Mesenchymal stem cell (in vitro differentiated cells and primary cell): ENCODE measurements at regions not wholly inside any gene's neighbourhood (a gene's known extent, or its start where the extent isn't known, plus 50 kb on each side); places are given as distances from the start of the nearest gene placed in this dataset.
A peak's percentile ranks its signal among the peaks of the same experiment; 100 is the strongest.

Source experiments
- DNase-seq: peaks from one replicate; pipeline ENCODE4 v3.0.0-alpha.2; 2013
- H2AFZ ChIP-seq: one replicate; pipeline ENCODE4 v1.6.1; 2013; ENCODE audit warnings: low read depth, mild to moderate bottlenecking, control low read depth, inconsistent platforms, low read length, moderate library complexity
- H2AK5ac ChIP-seq: 2 replicates; pipeline ENCODE4 v1.6.1; 2013; ENCODE audit warnings: low read length, moderate library complexity, mild to moderate bottlenecking, inconsistent platforms; ENCODE audit not compliant: severe bottlenecking
- H2BK120ac ChIP-seq: one replicate; pipeline ENCODE4 v1.6.1; 2013; ENCODE audit warnings: low read depth, mild to moderate bottlenecking, inconsistent platforms, low read length, moderate library complexity
- H2BK12ac ChIP-seq, 2 experiments: one replicate each; pipeline ENCODE4 v1.6.1; 2013; ENCODE audit warnings: inconsistent platforms in 2 of 2, low read length in 2 of 2, mild to moderate bottlenecking in 2 of 2, moderate library complexity in 2 of 2, control low read depth in 1 of 2
- H2BK15ac ChIP-seq: one replicate; pipeline ENCODE4 v1.6.1; 2013; ENCODE audit warnings: mild to moderate bottlenecking, low read depth, inconsistent platforms; ENCODE audit not compliant: poor library complexity, severe bottlenecking
- H2BK5ac ChIP-seq: 2 replicates; pipeline ENCODE4 v1.6.1; 2013; ENCODE audit warnings: low read depth, mild to moderate bottlenecking, low read length, control low read depth, inconsistent platforms; ENCODE audit not compliant: poor library complexity, severe bottlenecking
- H3K14ac ChIP-seq, 2 experiments: one replicate each; pipeline ENCODE4 v1.6.1; 2013; ENCODE audit warnings: inconsistent platforms in 2 of 2, low read length in 2 of 2, control low read depth in 1 of 2, mild to moderate bottlenecking in 1 of 2, moderate library complexity in 1 of 2
- H3K18ac ChIP-seq, 2 experiments: one replicate each; pipeline ENCODE4 v1.6.1; 2013; ENCODE audit warnings: inconsistent platforms in 2 of 2, low read length in 2 of 2, control low read depth in 1 of 2, low read depth in 1 of 2, mild to moderate bottlenecking in 1 of 2
- H3K23ac ChIP-seq, 2 experiments: one replicate each; pipeline ENCODE4 v1.6.1; 2013; ENCODE audit warnings: inconsistent platforms in 2 of 2, low read length in 2 of 2, mild to moderate bottlenecking in 2 of 2, moderate library complexity in 2 of 2, control low read depth in 1 of 2
- H3K27ac ChIP-seq: 2 replicates; pipeline ENCODE4 v1.5.1; 2013; ENCODE audit warnings: mild to moderate bottlenecking, moderate library complexity, low read length, control low read depth, inconsistent platforms; ENCODE audit not compliant: poor library complexity, severe bottlenecking
- H3K27me3 ChIP-seq, 2 experiments: 2 replicates each; pipeline versions ENCODE4 v1.6.1 to v1.7.0; 2013; ENCODE audit warnings: low read length in 2 of 2, mild to moderate bottlenecking in 2 of 2, moderate library complexity in 2 of 2, control low read depth in 1 of 2, inconsistent platforms in 1 of 2; ENCODE audit not compliant: control insufficient read depth in 1 of 2, insufficient read depth in 1 of 2
- H3K36me3 ChIP-seq, 2 experiments: 2 replicates each; pipeline versions ENCODE4 v1.6.1 to v1.7.0; 2013; ENCODE audit warnings: low read length in 2 of 2, control low read depth in 1 of 2, inconsistent platforms in 1 of 2, low read depth in 1 of 2, mild to moderate bottlenecking in 1 of 2; ENCODE audit not compliant: insufficient read depth in 2 of 2, control insufficient read depth in 1 of 2
- H3K4ac ChIP-seq, 2 experiments: one replicate each; pipeline ENCODE4 v1.6.1; 2013; ENCODE audit warnings: inconsistent platforms in 2 of 2, low read length in 2 of 2, mild to moderate bottlenecking in 2 of 2, moderate library complexity in 2 of 2, control low read depth in 1 of 2, low read depth in 1 of 2
- H3K4me1 ChIP-seq: 2 replicates; pipeline ENCODE4 v1.6.1; 2013; ENCODE audit warnings: low read depth, low read length, control low read depth; ENCODE audit not compliant: control insufficient read depth, insufficient read depth
- H3K4me2 ChIP-seq: 2 replicates; pipeline ENCODE4 v1.6.1; 2013; ENCODE audit warnings: low read length, mild to moderate bottlenecking, inconsistent platforms; ENCODE audit not compliant: poor library complexity, severe bottlenecking
- H3K4me3 ChIP-seq, 2 experiments: 2 replicates each; pipeline versions ENCODE4 v1.5.1 to v1.7.0; 2013; ENCODE audit warnings: low read length in 2 of 2, mild to moderate bottlenecking in 2 of 2, control low read depth in 1 of 2, low read depth in 1 of 2; ENCODE audit not compliant: insufficient read depth in 1 of 2
- H3K79me1 ChIP-seq: replicated peaks from 2 replicates; pipeline ENCODE4 v1.6.1; 2013; ENCODE audit warnings: mild to moderate bottlenecking, control low read depth, low read length, inconsistent platforms; ENCODE audit not compliant: poor library complexity, severe bottlenecking
- H3K9ac ChIP-seq: 2 replicates; pipeline ENCODE4 v1.7.0; 2013; ENCODE audit warnings: mild to moderate bottlenecking, low read length, moderate library complexity
- H3K9me3 ChIP-seq: 2 replicates; pipeline ENCODE4 v1.7.0; 2013; ENCODE audit warnings: mild to moderate bottlenecking, low read length; ENCODE audit not compliant: control insufficient read depth
- H4K8ac ChIP-seq: one replicate; pipeline ENCODE4 v1.6.1; 2013; ENCODE audit warnings: inconsistent platforms, mild to moderate bottlenecking, low read length, moderate library complexity
- H4K91ac ChIP-seq: one replicate; pipeline ENCODE4 v1.6.1; 2013; ENCODE audit warnings: mild to moderate bottlenecking, low read length, inconsistent platforms
- WGBS: methylation state at CpG from one replicate; pipeline ENCODE4 v1.1.7; 2013; ENCODE audit warnings: mixed read lengths; 5-methylcytosine and 5-hydroxymethylcytosine counted together

GRCh38 chr1:82065916-82066315, 265.2 kb downstream of the ADGRL2 start:
- WGBS = 95% methylated on average over 4 of the region's 4 CpGs
- peak; percentile 50 for DNase-seq
- no peaks in the 10 kb centered on the region for H3K36me3 ChIP-seq
- H3K27me3 ChIP-seq = no peaks in the 10 kb centered on the region
- H2BK120ac ChIP-seq = no peak overlapping the region
- H2BK5ac ChIP-seq = no peak overlapping the region
- no peak overlapping the region for H4K8ac ChIP-seq
- peaks cover 3% of the 10 kb centered on the region for H3K4me1 ChIP-seq
- no peak overlapping the region for H2AFZ ChIP-seq
- no peak overlapping the region for H3K4ac ChIP-seq
- no peaks in the 10 kb centered on the region for H3K79me1 ChIP-seq
- H3K4me3 ChIP-seq = no peak overlapping the region
- no peak overlapping the region for H2BK15ac ChIP-seq
- H3K14ac ChIP-seq = no peak overlapping the region
- peak overlapping the region; percentile 4 to 34 for H3K18ac ChIP-seq
- no peak overlapping the region for H4K91ac ChIP-seq
- no peak overlapping the region for H3K4me2 ChIP-seq
- H3K9ac ChIP-seq = no peak overlapping the region
- peak overlapping the region in 1 of 2 experiments; percentile 21 for H2BK12ac ChIP-seq
- peak overlapping the region; percentile 51 for H2AK5ac ChIP-seq
- no peak overlapping the region for H3K27ac ChIP-seq
- no peak overlapping the region for H3K23ac ChIP-seq
- no peaks in the 10 kb centered on the region for H3K9me3 ChIP-seq

- no peak overlapping the region for H2BK5ac ChIP-seq
- H4K8ac ChIP-seq = no peak overlapping the region
- H3K14ac ChIP-seq = no peak overlapping the region
- H4K91ac ChIP-seq = no peak overlapping the region
- no peak overlapping the region for H2BK12ac ChIP-seq
- no peaks in the 10 kb centered on the region for H3K9me3 ChIP-seq
- H3K27me3 ChIP-seq = no peaks in the 10 kb centered on the region
- no peak overlapping the region for H2AFZ ChIP-seq
- H3K36me3 ChIP-seq = no peaks in the 10 kb centered on the region
- H2BK15ac ChIP-seq = no peak overlapping the region
- H3K4me3 ChIP-seq = no peak overlapping the region
- H3K79me1 ChIP-seq = no peaks in the 10 kb centered on the region
- H3K4me1 ChIP-seq = peaks cover 3% of the 10 kb centered on the region
- no peak overlapping the region for H3K9ac ChIP-seq
- H3K4me2 ChIP-seq = no peak overlapping the region
- no peak overlapping the region for H3K27ac ChIP-seq
- H2AK5ac ChIP-seq = no peak overlapping the region
- no peak overlapping the region for H3K18ac ChIP-seq
- H3K4ac ChIP-seq = no peak overlapping the region
- no peak overlapping the region for H2BK120ac ChIP-seq
- no peak overlapping the region for H3K23ac ChIP-seq
- no peak for DNase-seq
- 0% methylated on average over 1 of the region's 1 CpG for WGBS
These were observed 264.0 kb downstream of the ADGRL2 start for GRCh38 chr1:82064691-82065090.

- H3K9me3 ChIP-seq = no peaks in the 10 kb centered on the region
- no peaks in the 10 kb centered on the region for H3K27me3 ChIP-seq
- H4K8ac ChIP-seq = no peak overlapping the region
- no peak overlapping the region for H2BK15ac ChIP-seq
- no peak overlapping the region for H3K18ac ChIP-seq
- H2BK12ac ChIP-seq = no peak overlapping the region
- H3K36me3 ChIP-seq = no peaks in the 10 kb centered on the region
- no peak overlapping the region for H4K91ac ChIP-seq
- H3K4me3 ChIP-seq = no peak overlapping the region
- no peak overlapping the region for H3K4ac ChIP-seq
- H3K27ac ChIP-seq = peak overlapping the region; percentile 56
- peaks cover 6% of the 10 kb centered on the region for H3K4me1 ChIP-seq
- H3K9ac ChIP-seq = no peak overlapping the region
- H2BK120ac ChIP-seq = no peak overlapping the region
- no peak overlapping the region for H3K14ac ChIP-seq
- no peak overlapping the region for H2BK5ac ChIP-seq
- DNase-seq = no peak
- no peak overlapping the region for H2AK5ac ChIP-seq
- no peak overlapping the region for H2AFZ ChIP-seq
- H3K4me2 ChIP-seq = no peak overlapping the region
- 89% methylated on average over 1 of the region's 2 CpGs for WGBS
- H3K23ac ChIP-seq = no peak overlapping the region
- H3K79me1 ChIP-seq = no peaks in the 10 kb centered on the region
These were observed 261.5 kb downstream of the ADGRL2 start for GRCh38 chr1:82062206-82062605.

- Histone ChIP-seq H2BK120ac (no peak overlapping the region), H3K27ac (peak overlapping the region; percentile 17), H4K91ac (no peak overlapping the region), H3K23ac (no peak overlapping the region), H3K9ac (no peak overlapping the region), H3K4me3 (no peak overlapping the region), H3K14ac (no peak overlapping the region), H2BK15ac (no peak overlapping the region), H3K4me2 (no peak overlapping the region), H3K27me3 (no peaks in the 10 kb centered on the region), H2AK5ac (no peak overlapping the region), H3K18ac (no peak overlapping the region), H2BK12ac (no peak overlapping the region), H2AFZ (no peak overlapping the region), H3K9me3 (no peaks in the 10 kb centered on the region), H4K8ac (no peak overlapping the region), H3K4ac (no peak overlapping the region), H3K36me3 (no peaks in the 10 kb centered on the region), H2BK5ac (no peak overlapping the region), H3K4me1 (peaks cover 6% of the 10 kb centered on the region), H3K79me1 (no peaks in the 10 kb centered on the region)
- 42% methylated on average over 3 of the region's 3 CpGs for WGBS
- DNase-seq = peak; percentile 41
These were observed 259.2 kb downstream of the ADGRL2 start for GRCh38 chr1:82059959-82060358.
